GM19455 (cell line): ENCODE measurements at regions not wholly inside any gene's neighbourhood (a gene's known extent, or its start where the extent isn't known, plus 50 kb on each side); places are given as distances from the start of the nearest gene placed in this dataset.

ENCODE experiments used
- ATAC-seq: cut with Tn5 transposase; IDR thresholded peaks from one replicate; pipeline ENCODE4 v1.9.1; 2021; ENCODE audit not compliant: unreplicated experiment

DNA sequence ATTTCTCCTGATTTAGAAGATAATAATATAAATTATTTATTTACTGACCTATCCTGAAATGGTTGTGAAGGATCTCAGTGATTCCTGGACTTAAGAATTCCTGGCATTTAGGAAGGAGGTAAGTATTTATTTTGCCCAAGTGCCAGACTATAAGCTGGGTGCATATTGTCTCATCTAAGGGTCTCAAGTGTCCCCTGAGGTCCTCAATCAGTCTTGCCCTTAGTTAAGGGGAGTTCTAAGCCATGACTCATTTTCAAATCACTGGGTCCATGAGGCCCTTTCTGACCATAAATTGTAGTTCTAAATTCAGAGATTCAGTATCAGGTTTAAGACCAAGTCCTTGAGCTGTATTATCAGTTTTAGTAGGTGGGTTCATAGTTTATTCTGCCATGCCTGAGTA lies 251.6 kb upstream of the MEOX2 start:
- no peak for ATAC-seq

GRCh38 chr7:15937571-15937970 lies 251.1 kb upstream of the MEOX2 start:
- ATAC-seq = no peak

DNA sequence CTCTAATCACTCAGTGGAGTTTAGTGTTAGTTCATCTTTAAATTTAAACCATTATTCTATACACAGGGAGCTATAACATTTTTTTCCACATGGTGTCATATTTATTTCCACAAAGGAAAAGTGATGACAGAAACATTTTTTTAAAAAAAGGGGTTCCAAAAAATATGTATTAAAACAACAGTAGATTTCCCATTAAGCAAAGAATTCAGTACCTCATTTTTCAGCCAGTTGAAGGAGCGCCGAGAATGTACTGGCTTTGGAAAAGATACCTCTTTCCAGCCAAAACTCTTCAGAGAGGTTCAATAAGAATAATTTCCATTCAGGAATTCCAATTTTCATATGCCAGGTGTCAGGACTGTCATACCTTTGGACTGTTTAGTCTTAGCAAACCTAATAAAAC lies 250.5 kb upstream of the MEOX2 start:
- ATAC-seq = no peak

- ATAC-seq = no peak
These were observed 245.8 kb upstream of the MEOX2 start for GRCh38 chr7:15932318-15932717.

GRCh38 chr7:15929411-15929810 lies 242.9 kb upstream of the MEOX2 start:
- no peak for ATAC-seq

DNA sequence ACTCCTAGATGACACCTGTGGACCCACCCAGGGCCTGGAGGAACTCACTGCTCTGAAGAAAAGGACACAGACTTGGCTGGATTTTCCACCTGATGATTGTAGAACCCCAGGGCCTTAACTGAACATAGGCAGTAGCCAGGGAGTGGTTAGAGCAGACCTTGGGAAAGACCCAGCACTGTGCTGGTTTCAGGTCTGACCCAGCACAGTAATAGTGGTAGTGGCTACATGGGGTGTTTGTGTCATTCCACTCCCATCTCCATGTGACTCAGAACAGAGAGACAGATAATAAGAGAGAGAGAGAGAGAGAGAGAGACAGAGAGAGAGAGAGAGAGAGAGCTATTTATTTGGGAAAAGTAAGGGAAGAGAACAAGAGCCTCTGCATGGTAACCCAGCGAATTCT lies 239.1 kb upstream of the MEOX2 start:
- ATAC-seq = no peak

DNA sequence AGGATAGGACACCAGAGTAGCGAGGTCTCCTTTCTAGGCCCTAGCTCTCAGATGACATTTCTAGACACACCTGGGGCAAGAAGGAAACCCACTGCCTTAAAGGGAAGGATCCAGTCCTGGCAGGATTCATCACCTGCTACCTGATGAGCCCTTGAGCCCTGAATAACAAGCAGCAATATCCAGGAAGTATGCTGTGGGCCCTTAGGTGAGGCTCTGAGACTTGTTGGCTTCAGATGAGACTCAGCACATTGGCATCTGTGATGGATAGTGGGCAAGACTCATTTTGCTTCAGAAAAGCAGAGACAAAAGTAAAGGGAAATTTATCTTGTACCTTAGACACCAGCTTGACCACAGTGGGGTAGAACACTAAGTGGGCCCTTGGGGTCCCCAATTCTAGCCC lies 238.4 kb upstream of the MEOX2 start:
- ATAC-seq = no peak

DNA sequence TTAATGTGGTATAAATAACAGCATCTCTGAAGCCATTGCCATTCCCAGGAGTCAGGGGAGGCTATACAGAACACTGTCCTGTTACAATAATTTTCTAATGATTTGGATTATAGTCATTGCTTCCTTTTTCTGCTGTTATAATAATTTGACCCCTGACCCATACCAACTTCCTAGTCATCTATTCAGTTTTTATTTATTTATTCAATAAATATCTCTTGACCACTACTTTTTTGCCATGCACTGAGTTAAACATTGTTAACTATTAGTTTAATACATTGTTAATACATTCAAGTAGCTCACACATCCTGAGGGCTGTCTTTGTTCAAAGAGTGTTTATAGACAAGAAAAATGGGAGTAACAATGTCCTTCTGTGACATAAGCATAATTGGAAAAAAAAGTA lies 235.5 kb upstream of the MEOX2 start:
- no peak for ATAC-seq

DNA sequence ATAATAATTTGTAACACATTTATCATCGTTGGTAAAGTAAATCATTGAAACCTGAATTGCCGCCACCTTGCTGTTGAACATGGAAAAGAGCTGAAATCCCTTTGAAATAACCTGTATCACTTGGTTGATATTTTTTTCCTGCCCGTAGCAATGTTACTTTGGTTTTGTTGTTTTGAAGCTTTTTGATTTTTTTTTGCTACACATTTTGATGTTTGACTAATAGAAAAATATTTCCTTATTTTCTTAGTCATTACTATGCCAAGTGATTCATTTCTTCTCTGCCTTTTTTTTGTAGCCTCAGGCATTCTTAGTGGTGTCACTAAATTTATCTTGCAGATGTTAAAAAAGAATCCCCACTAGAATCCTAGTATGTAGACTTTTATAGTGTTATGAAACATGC lies 235.1 kb upstream of the MEOX2 start:
- no peak for ATAC-seq

GRCh38 chr7:15920953-15921352 lies 234.5 kb upstream of the MEOX2 start:
- ATAC-seq = no peak

DNA sequence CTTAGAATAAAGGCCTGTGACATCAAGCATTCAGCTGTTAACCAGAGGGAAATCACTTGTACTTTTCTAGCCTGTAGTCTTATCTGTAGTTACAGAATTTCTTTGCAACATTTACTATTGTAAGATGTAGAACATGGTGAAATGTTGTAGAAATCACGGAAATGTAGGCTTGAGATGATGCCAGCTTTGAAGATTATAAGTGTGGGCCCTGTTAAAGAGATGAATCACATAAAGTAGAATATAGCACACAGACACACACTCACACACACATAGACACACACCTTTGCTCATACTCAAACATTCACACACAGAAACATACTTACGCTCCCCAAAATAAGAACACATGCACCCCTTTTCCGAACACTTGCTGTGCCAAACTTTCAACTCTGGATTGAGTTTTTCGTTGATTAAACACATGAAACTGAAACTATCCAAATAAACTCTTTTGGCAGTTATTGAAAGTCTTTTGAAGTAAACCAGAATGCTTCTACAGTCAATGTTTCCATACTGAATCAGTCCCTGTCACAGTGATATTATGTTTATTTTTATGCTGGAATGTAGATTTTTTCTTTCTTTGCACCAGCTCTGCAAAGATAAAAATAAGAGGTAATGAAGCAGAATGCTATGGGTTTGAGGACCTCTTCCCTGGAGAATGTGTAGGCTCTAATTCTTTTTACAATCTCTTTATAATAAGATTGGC lies 230.3 kb upstream of the MEOX2 start:
- no peak for ATAC-seq

DNA sequence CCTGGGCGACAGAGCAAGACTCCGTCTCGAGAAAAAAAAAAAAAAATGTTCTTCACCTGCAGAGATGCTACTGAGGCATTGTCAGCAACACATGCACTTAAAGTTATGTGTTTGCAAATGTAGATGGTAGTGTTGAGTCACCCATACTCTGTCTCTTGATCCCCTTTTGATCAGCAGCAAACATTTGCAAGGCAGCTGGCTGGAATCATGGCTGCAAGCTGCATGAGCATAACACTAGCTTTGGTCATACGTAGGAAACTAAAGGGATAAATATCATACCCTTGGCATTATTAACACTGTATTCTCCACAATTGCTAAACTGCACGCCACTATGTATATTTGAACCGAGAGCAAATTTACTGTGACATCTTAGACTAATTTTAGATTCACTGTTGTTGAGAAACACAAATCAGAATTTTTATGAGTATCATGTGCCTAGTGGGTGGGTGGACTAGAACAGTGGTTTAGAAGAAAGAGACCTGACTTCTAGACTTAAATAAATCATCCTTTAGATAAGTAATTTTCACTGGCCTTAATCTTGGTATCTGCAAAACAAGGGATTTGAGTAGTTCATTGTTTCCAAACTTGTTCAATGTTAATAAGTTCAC lies 229.3 kb upstream of the MEOX2 start:
- no peak for ATAC-seq

DNA sequence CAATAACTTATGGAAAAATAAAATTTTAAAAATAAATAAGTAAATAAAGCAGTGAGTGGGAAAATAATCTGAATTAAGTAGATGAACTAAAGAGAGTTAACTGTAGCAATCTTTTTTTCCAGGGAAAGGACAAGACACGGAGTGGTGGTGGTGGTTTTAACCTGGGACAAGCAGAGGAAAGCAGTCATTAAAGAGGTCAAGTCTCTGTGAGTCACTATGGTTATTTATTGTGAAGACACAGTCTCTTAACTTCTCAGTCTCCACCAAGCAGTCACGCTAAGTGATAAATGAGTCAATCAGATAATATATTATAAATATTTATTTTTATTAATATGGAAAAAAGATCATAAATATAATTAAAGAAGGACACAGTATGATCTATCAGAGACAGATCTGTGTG lies 228.1 kb upstream of the MEOX2 start:
- no peak for ATAC-seq

GRCh38 chr7:15906436-15906835 lies 220.0 kb upstream of the MEOX2 start:
- no peak for ATAC-seq

GRCh38 chr7:15905251-15906040 lies 219.0 kb upstream of the MEOX2 start:
- ATAC-seq = no peak

DNA sequence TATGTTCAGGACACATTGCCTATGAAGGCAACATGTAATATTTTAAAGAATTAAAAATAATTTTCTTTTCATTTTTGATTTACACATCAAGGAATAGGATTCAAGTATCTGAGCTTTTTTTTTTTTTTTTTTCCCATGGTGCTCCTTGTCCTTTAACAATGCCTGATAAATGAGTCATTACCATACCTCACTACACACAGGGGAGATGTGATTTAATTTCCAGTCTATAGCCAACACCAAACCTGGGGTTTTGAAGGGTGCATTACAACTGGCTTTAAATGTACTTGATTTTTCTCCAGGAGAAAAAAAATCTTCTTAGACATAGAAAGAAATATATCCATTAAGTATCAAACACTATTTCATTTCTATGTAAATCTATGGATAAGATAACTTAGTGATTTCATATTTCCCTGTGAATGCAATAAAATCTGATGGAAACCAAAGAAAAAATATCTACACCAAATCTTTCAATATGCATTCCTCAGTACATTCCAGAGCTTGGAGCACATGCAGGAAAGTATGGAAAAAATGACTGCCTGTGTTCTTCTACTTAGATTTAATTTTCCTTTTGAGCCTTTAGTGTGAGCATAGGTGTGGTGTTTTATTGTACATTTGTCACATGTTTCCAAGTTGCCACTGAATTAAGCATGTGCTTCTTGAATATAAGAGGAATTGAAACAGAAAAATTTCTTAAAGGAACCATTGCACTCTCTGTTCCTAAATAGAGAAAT lies 204.8 kb upstream of the MEOX2 start:
- ATAC-seq = no peak

DNA sequence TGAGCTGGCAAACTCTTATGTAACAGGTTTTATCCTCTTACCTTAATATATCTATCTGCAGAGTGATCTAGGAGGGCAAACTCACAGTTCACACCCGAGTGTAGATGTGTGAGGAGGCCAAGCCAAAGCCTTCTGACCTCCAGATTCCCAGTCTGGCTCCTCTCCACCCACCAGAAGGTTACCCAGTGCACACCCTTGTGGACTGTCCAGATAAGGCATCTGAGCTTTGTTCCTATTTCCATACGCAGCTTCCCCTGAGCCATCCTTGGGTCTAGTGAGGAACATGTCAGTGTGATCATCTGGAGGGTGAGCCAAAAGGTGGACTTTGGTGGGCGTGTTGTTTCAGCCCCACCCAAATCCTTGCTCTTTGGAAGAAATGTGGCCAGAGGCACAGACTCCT lies 203.0 kb upstream of the MEOX2 start:
- no peak for ATAC-seq

GRCh38 chr7:15888090-15888489 lies 201.6 kb upstream of the MEOX2 start:
- no peak for ATAC-seq

GRCh38 chr7:15886626-15887025 lies 200.1 kb upstream of the MEOX2 start:
- no peak for ATAC-seq

DNA sequence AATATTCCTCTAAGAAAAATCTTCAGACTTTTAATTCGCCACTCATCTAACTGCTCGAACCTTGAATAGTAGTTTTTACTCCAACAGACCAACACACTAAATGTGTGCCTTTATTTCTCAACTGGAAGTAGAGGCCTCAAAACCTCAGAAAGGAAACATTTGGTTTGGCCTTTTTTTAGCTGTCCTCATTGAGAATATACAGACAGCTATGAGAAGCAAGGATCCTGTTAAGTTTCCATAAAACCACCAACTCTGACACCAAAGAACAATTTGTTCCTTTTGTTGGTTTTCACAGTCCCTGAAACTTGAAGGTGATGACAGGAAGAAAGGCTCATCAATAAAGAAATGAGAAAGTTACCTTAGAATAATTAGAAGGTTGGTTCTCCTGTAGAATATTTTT lies 199.2 kb upstream of the MEOX2 start:
- no peak for ATAC-seq

DNA sequence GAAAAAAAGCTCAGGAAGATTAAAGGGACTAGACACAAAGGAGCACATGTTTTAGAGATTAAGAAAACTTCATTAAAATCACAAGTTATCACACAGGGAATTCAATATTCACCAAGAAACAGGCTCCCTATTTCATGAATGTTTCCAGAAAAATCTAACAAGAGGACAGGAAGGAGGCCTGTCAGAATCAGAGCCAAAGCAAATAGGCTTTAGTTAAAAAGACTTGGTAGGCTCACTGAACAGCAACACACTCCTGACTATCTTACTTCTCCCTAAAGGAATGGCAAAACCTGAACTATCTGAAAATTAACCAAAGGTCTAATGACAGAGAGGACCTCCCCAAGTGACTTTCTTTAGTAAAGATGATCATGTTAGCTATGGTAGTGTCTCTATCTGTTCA lies 188.3 kb upstream of the MEOX2 start:
- no peak for ATAC-seq

- no peak for ATAC-seq
These were observed 183.9 kb upstream of the MEOX2 start for GRCh38 chr7:15870347-15870746.
